Nephron (organoid): ENCODE measurements at regions not wholly inside any gene's neighbourhood (a gene's known extent, or its start where the extent isn't known, plus 50 kb on each side); places are given as distances from the start of the nearest gene placed in this dataset.

Source experiments
- H3K27ac Mint-ChIP-seq, 3 experiments: 2 replicates each; pipeline ENCODE4 v1.8.0; 2020; ENCODE audit warnings: mixed read lengths in 3 of 3, mild to moderate bottlenecking in 2 of 3, moderate library complexity in 1 of 3
- H3K27me3 Mint-ChIP-seq: 2 replicates; pipeline ENCODE4 v1.8.0; 2021; ENCODE audit warnings: low read depth, mild to moderate bottlenecking, moderate library complexity, mixed read lengths
- H3K36me3 Mint-ChIP-seq: 2 replicates; pipeline ENCODE4 v1.8.0; 2020; ENCODE audit warnings: low read depth, mixed read lengths
- H3K4me1 Mint-ChIP-seq: 2 replicates; pipeline ENCODE4 v1.8.0; 2020; ENCODE audit warnings: mixed read lengths
- H3K4me3 Mint-ChIP-seq, 3 experiments: 2 replicates each; pipeline ENCODE4 v1.8.0; 2020; ENCODE audit warnings: mild to moderate bottlenecking in 3 of 3, mixed read lengths in 3 of 3, moderate library complexity in 2 of 3
- H3K9me3 Mint-ChIP-seq: 2 replicates; pipeline ENCODE4 v1.8.0; 2020; ENCODE audit warnings: mixed read lengths
- CTCF ChIP-seq, 3 experiments: fragments of 200-600 bp; sonication (generic); IDR thresholded peaks; one replicate each; pipeline ENCODE4 v1.5.0; 2021; ENCODE audit warnings: antibody characterized with exemption in 3 of 3; ENCODE audit not compliant: unreplicated experiment in 3 of 3

GRCh38 chr17:71791311-71791710 is 329.5 kb upstream of the SOX9 start:
- no peaks in the 10 kb centered on the region for H3K9me3 Mint-ChIP-seq
- H3K27me3 Mint-ChIP-seq, result peaks cover 7% of the 10 kb centered on the region
- H3K4me1 Mint-ChIP-seq, result no peaks in the 10 kb centered on the region
- no peak overlapping the region for H3K4me3 Mint-ChIP-seq
- TF ChIP-seq CTCF (IDR thresholded peaks at IDR 0.05; ENCODE audit: unreplicated experiment in 3 of 3), result no peak
- no peak overlapping the region for H3K27ac Mint-ChIP-seq
- H3K36me3 Mint-ChIP-seq, result no peaks in the 10 kb centered on the region

- Mint-ChIP-seq H3K4me3 (no peak overlapping the region), H3K4me1 (no peaks in the 10 kb centered on the region), H3K27ac (no peak overlapping the region), H3K27me3 (peaks cover 9% of the 10 kb centered on the region), H3K9me3 (no peaks in the 10 kb centered on the region), H3K36me3 (no peaks in the 10 kb centered on the region)
- no peak for TF ChIP-seq CTCF (IDR thresholded peaks at IDR 0.05; ENCODE audit: unreplicated experiment in 3 of 3)
These were observed 327.9 kb upstream of the SOX9 start for GRCh38 chr17:71792966-71793365.

- no peak overlapping the region for H3K4me3 Mint-ChIP-seq
- no peaks in the 10 kb centered on the region for H3K36me3 Mint-ChIP-seq
- no peaks in the 10 kb centered on the region for H3K4me1 Mint-ChIP-seq
- peaks cover 9% of the 10 kb centered on the region for H3K27me3 Mint-ChIP-seq
- no peaks in the 10 kb centered on the region for H3K9me3 Mint-ChIP-seq
- H3K27ac Mint-ChIP-seq, result no peak overlapping the region
- no peak for TF ChIP-seq CTCF (IDR thresholded peaks at IDR 0.05; ENCODE audit: unreplicated experiment in 3 of 3)
These were observed 327.3 kb upstream of the SOX9 start for GRCh38 chr17:71793518-71793917.

- no peaks in the 10 kb centered on the region for H3K36me3 Mint-ChIP-seq
These were observed 322.1 kb upstream of the SOX9 start for GRCh38 chr17:71798701-71799100.

GRCh38 chr17:71799657-71800056 is 321.2 kb upstream of the SOX9 start:
- TF ChIP-seq CTCF (IDR thresholded peaks at IDR 0.05; ENCODE audit: unreplicated experiment in 3 of 3), result no peak
- Mint-ChIP-seq H3K27ac (no peak overlapping the region), H3K4me1 (peaks cover 3% of the 10 kb centered on the region), H3K27me3 (peaks cover 4% of the 10 kb centered on the region), H3K36me3 (no peaks in the 10 kb centered on the region), H3K9me3 (no peaks in the 10 kb centered on the region), H3K4me3 (no peak overlapping the region)

More at GRCh38 chr17:71798701-71799100, 322.1 kb upstream of the SOX9 start:
- Mint-ChIP-seq H3K4me1 (peaks cover 3% of the 10 kb centered on the region), H3K27me3 (peaks cover 4% of the 10 kb centered on the region), H3K27ac (no peak overlapping the region), H3K4me3 (no peak overlapping the region), H3K9me3 (no peaks in the 10 kb centered on the region)
- TF ChIP-seq CTCF (IDR thresholded peaks at IDR 0.05; ENCODE audit: unreplicated experiment in 3 of 3), result no peak

GRCh38 chr17:71801301-71801700 is 319.5 kb upstream of the SOX9 start:
- H3K36me3 Mint-ChIP-seq, result no peaks in the 10 kb centered on the region
- H3K4me1 Mint-ChIP-seq, result peaks cover 3% of the 10 kb centered on the region
- H3K4me3 Mint-ChIP-seq, result no peak overlapping the region
- no peak overlapping the region for H3K27ac Mint-ChIP-seq
- peaks cover 2% of the 10 kb centered on the region for H3K27me3 Mint-ChIP-seq
- no peaks in the 10 kb centered on the region for H3K9me3 Mint-ChIP-seq
- TF ChIP-seq CTCF (IDR thresholded peaks at IDR 0.05; ENCODE audit: unreplicated experiment in 3 of 3), result no peak
